Testis (tissue), 2 donors: ENCODE measurements at regions not wholly inside any gene's neighbourhood (a gene's known extent, or its start where the extent isn't known, plus 50 kb on each side); places are given as distances from the start of the nearest gene placed in this dataset.
"Not testable (repeated sequence)": the region's sequence is repeated elsewhere in the genome, so short reads cannot be mapped to it uniquely, and the experiment has no call there.

Experiments
- DNase-seq: peaks from one replicate; pipeline ENCODE4 v3.0.0-alpha.2; 2019
- H3K27ac ChIP-seq, 2 donors: fragments of 200-600 bp; sonication (generic); one replicate each; pipeline ENCODE4 v1.5.1; 2019
- H3K27me3 ChIP-seq: fragments of 200-600 bp; sonication (generic); one replicate; pipeline ENCODE4 v1.5.1; 2019
- H3K36me3 ChIP-seq: fragments of 200-600 bp; sonication (generic); one replicate; pipeline ENCODE4 v1.5.1; 2017; ENCODE audit warnings: low read depth; ENCODE audit errors: missing control alignments
- H3K4me1 ChIP-seq: fragments of 200-600 bp; sonication (generic); one replicate; pipeline ENCODE4 v1.5.1; 2019
- H3K4me3 ChIP-seq, 2 donors: fragments of 200-600 bp; sonication (generic); one replicate each; pipeline ENCODE4 v1.5.1; 2017 to 2019
- H3K9me3 ChIP-seq: fragments of 200-600 bp; sonication (generic); one replicate; pipeline ENCODE4 v1.5.1; 2017
- POLR2A ChIP-seq: fragments of 450-650 bp; IDR thresholded peaks from one replicate; pipeline ENCODE4 v1.6.1; 2017; ENCODE audit warnings: antibody characterized with exemption, mild to moderate bottlenecking, moderate library complexity
- WGBS, 2 donors: methylation state at CpG; one replicate each; pipeline ENCODE4 v1.1.5; 2018; 5-methylcytosine and 5-hydroxymethylcytosine counted together
- intact Hi-C: fragments of 100-400 bp; cut with DNase I; formaldehyde crosslinking; loops from one replicate; pipeline ENCODE4 v1.15.1; 2023; ENCODE audit warnings: low total_unique reads
- TF ChIP-seq, protein P1 (sequence below), 3 experiments: fragments of 450-650 bp in 2 of 3; fragments of 200-600 bp in 1 of 3; sonication (generic) in 1 of 3; IDR thresholded peaks; one replicate each; pipeline ENCODE4 v1.5.1; 2016 to 2019; ENCODE audit warnings: antibody characterized with exemption in 3 of 3, mild to moderate bottlenecking in 2 of 3, moderate library complexity in 1 of 3

GRCh38 chr5:104327801-104328200 lies 765.2 kb upstream of the NUDT12 start:
- H3K9me3 ChIP-seq: no peaks in the 10 kb centered on the region
- no peak overlapping the region for H3K27ac ChIP-seq
- no peaks in the 10 kb centered on the region for H3K4me1 ChIP-seq
- H3K36me3 ChIP-seq: no peaks in the 10 kb centered on the region
- TF ChIP-seq, protein P1, sequence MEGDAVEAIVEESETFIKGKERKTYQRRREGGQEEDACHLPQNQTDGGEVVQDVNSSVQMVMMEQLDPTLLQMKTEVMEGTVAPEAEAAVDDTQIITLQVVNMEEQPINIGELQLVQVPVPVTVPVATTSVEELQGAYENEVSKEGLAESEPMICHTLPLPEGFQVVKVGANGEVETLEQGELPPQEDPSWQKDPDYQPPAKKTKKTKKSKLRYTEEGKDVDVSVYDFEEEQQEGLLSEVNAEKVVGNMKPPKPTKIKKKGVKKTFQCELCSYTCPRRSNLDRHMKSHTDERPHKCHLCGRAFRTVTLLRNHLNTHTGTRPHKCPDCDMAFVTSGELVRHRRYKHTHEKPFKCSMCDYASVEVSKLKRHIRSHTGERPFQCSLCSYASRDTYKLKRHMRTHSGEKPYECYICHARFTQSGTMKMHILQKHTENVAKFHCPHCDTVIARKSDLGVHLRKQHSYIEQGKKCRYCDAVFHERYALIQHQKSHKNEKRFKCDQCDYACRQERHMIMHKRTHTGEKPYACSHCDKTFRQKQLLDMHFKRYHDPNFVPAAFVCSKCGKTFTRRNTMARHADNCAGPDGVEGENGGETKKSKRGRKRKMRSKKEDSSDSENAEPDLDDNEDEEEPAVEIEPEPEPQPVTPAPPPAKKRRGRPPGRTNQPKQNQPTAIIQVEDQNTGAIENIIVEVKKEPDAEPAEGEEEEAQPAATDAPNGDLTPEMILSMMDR (IDR thresholded peaks at IDR 0.05): no peak
- TF ChIP-seq POLR2A: no peak
- no peak for DNase-seq
- H3K4me3 ChIP-seq: no peak overlapping the region
- H3K27me3 ChIP-seq: no peaks in the 10 kb centered on the region
- intact Hi-C loops: no loop called here
- WGBS, 2 donors: 46 to 60% methylated on average over 1 of the region's 1 CpG

GRCh38 chr5:104326966-104327365 lies 764.4 kb upstream of the NUDT12 start:
- TF ChIP-seq, protein P1 (IDR thresholded peaks at IDR 0.05): no peak
- no peak for TF ChIP-seq POLR2A
- Histone ChIP-seq H3K4me1 (no peaks in the 10 kb centered on the region), H3K27me3 (no peaks in the 10 kb centered on the region), H3K27ac (no peak overlapping the region), H3K4me3 (no peak overlapping the region), H3K36me3 (no peaks in the 10 kb centered on the region), H3K9me3 (no peaks in the 10 kb centered on the region)
- intact Hi-C loops: no loop called here
- DNase-seq: no peak

DNA sequence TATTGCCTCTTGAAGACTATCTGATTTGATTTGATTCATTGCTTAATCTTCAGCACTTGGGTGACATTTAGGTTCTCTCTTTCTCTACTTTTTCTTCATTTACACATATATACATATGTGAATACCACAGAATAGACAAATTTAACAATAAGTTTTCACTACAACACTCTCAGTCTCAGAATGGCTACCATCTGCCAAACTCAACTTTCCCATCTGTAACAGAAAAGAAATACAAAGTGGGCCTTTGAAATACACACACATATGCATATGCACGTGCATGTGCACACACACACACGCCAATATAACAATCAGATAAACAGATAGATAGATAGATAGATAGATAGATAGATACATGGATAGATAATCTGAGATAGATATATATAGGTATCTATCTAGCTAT lies 762.8 kb upstream of the NUDT12 start:
- DNase-seq: no peak
- TF ChIP-seq, protein P1 (IDR thresholded peaks at IDR 0.05): no peak
- no peak for TF ChIP-seq POLR2A
- Histone ChIP-seq H3K9me3 (no peaks in the 10 kb centered on the region), H3K4me3 (no peak overlapping the region), H3K36me3 (no peaks in the 10 kb centered on the region), H3K27me3 (no peaks in the 10 kb centered on the region), H3K4me1 (no peaks in the 10 kb centered on the region), H3K27ac (no peak overlapping the region)
- WGBS, 2 donors: 90 to 92% methylated on average over 2 of the region's 2 CpGs
- intact Hi-C loops: no loop called here

DNA sequence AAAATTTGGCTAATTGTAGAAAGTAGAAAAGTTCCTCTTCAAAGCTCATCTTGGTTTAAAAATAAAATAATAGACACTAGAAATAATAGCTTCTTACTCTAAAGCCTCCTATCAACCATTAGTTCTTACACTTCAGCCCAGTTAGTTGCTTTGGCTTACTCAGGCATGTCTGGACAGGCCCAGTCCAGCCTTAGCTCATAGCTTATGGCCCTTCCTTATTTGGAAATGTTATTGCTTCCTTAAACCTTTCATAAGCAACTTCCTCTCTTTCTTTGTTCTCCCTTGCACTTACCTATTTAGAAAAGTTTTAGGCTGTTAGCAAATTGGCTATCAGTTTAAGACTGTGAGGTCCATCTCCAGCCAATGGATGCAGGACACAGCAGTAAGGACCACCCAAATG lies 754.1 kb upstream of the NUDT12 start:
- H3K27me3 ChIP-seq: not testable (repeated sequence)

GRCh38 chr5:104312481-104312880 lies 749.9 kb upstream of the NUDT12 start:
- DNase-seq: no peak
- Histone ChIP-seq H3K27me3 (no peaks in the 10 kb centered on the region), H3K4me3 (no peak overlapping the region), H3K36me3 (no peaks in the 10 kb centered on the region), H3K27ac (no peak overlapping the region), H3K4me1 (no peaks in the 10 kb centered on the region), H3K9me3 (no peaks in the 10 kb centered on the region)
- no peak for TF ChIP-seq POLR2A
- TF ChIP-seq, protein P1 (IDR thresholded peaks at IDR 0.05): no peak
- 71 to 74% methylated on average over 1 of the region's 1 CpG for WGBS, 2 donors
- intact Hi-C loops: no loop called here

More for the DNA sequence above, 754.1 kb upstream of the NUDT12 start:
- DNase-seq, H3K27ac ChIP-seq, H3K36me3 ChIP-seq, H3K4me3 ChIP-seq, H3K9me3 ChIP-seq, intact Hi-C loops, H3K4me1 ChIP-seq: not testable (repeated sequence)
